ENCODE measurements at regions not wholly inside any gene's neighbourhood (a gene's known extent, or its start where the extent isn't known, plus 50 kb on each side); places are given as distances from the start of the nearest gene placed in this dataset.

DNA sequence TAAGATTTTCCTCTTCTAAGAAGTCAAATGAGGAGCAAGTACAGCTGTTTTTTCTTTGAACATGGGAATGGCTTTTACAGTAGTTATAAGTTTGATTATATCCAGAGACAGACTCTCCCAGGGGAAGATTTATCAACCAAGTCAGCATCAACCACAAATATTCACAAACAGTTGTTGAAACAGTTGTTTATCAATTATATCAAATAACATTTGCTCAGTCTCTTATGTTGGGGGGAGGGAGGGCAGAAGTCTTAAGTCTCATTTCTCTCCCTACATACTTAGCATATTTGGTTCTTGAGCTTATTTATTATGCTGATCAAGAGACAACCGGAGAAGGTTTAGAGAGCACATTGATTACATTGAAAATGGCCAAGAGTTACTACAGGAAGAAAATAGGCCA lies 110.1 kb downstream of the FBXO8 start:
- no peak for TF ChIP-seq CTCF (IDR thresholded peaks at IDR 0.05; ENCODE audit: low read depth, low read length, poor library complexity, severe bottlenecking)
- no peak for TF ChIP-seq EZH2phosphoT487 (IDR thresholded peaks at IDR 0.05; ENCODE audit: borderline replicate concordance, low read length)
